A673 (cell line): ENCODE measurements at regions not wholly inside any gene's neighbourhood (a gene's known extent, or its start where the extent isn't known, plus 50 kb on each side); places are given as distances from the start of the nearest gene placed in this dataset.

ENCODE experiments used
- BruUV-seq: library from RNA; stranded (reverse); fragments of 400-500 nt; replicated peaks from 2 replicates; lab custom pipeline; 2021; lab: Mats Ljungman, UMichigan
- CTCF ChIA-PET: fragments of 300-600 bp; sonication (Branson Sonifier 250); formaldehyde crosslinking; loops from one replicate; lab custom pipeline; 2022; ENCODE audit warnings: antibody characterized with exemption; lab: Charles Lee
- POLR2A ChIA-PET: fragments of 300-600 bp; sonication (Branson Sonifier 250); formaldehyde crosslinking; loops from one replicate; lab custom pipeline; 2022; ENCODE audit warnings: antibody characterized with exemption; ENCODE audit not compliant: low non-redundant PET; lab: Charles Lee
- DNase-seq: peaks from one replicate; pipeline ENCODE4 v3.0.0-alpha.2; 2015; ENCODE audit warnings: low spot score
- H3K27ac ChIP-seq: fragments of 200-600 bp; sonication (generic); 2 replicates; pipeline ENCODE4 v1.5.1; 2016; ENCODE audit warnings: mixed run types, low read depth, mild to moderate bottlenecking, mixed read lengths, antibody characterized with exemption, low read length; ENCODE audit not compliant: poor library complexity, severe bottlenecking
- H3K27me3 ChIP-seq: fragments of 200-600 bp; sonication (generic); replicated peaks from 2 replicates; pipeline ENCODE4 v1.6.1; 2017; ENCODE audit warnings: mixed run types, low read depth, mild to moderate bottlenecking, mixed read lengths, antibody characterized with exemption, low read length; ENCODE audit not compliant: insufficient read depth, poor library complexity
- H3K36me3 ChIP-seq: fragments of 200-600 bp; sonication (generic); 2 replicates; pipeline ENCODE4 v1.6.1; 2016; ENCODE audit warnings: mixed run types, mild to moderate bottlenecking, mixed read lengths, antibody characterized with exemption, low read length; ENCODE audit not compliant: insufficient read depth, poor library complexity, severe bottlenecking
- H3K4me1 ChIP-seq: fragments of 200-600 bp; sonication (generic); 2 replicates; pipeline ENCODE4 v1.6.1; 2017; ENCODE audit warnings: mixed run types, mild to moderate bottlenecking, mixed read lengths, antibody characterized with exemption, low read length; ENCODE audit not compliant: insufficient read depth, poor library complexity, severe bottlenecking
- H3K4me3 ChIP-seq: fragments of 200-600 bp; sonication (generic); 2 replicates; pipeline ENCODE4 v1.5.1; 2016; ENCODE audit warnings: low read depth, mixed run types, mild to moderate bottlenecking, mixed read lengths, low read length; ENCODE audit not compliant: poor library complexity, severe bottlenecking
- H3K9me3 ChIP-seq: fragments of 200-600 bp; sonication (generic); 2 replicates; pipeline ENCODE4 v1.6.1; 2016; ENCODE audit warnings: mixed run types, low read depth, mild to moderate bottlenecking, mixed read lengths, antibody characterized with exemption, low read length; ENCODE audit not compliant: poor library complexity, severe bottlenecking
- EZH2 ChIP-seq: fragments of 200-600 bp; sonication (generic); IDR thresholded peaks from 2 replicates; pipeline ENCODE4 v1.6.1; 2017; ENCODE audit warnings: borderline replicate concordance, low read depth, mild to moderate bottlenecking, mixed read lengths, antibody characterized with exemption, low read length; ENCODE audit not compliant: poor library complexity, severe bottlenecking
- intact Hi-C: fragments of 100-400 bp; cut with micrococcal nuclease; formaldehyde crosslinking; loops from one replicate; pipeline ENCODE4 v1.10.0; 2022; ENCODE audit not compliant: unreplicated experiment
- TF ChIP-seq, protein P1 (sequence below): fragments of 300-800, 200-600 bp; sonication (generic); conservative IDR thresholded peaks from 2 replicates; pipeline ENCODE4 v1.5.1; 2017; ENCODE audit warnings: low read depth, mild to moderate bottlenecking, antibody characterized with exemption, low read length, moderate library complexity, mixed read lengths

DNA sequence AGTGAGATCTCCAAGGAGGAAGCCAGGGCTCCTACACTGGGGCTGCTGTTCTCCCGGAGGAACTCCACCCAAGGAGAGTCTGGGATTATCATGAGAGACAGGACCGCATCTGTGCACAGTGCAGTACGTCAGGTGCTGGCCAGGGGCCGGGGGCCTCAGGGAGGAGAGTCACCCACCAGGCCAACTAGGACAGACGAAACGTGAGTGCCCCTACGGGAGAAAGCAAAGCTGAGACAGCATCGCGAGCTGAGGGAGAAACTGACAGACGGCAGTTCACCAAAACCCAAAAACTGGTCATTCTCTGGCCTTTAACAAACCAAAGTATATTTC is 273.4 kb downstream of the BRD1 start:
- BruUV-seq: no TSS peak
- Histone ChIP-seq H3K27me3 (peaks cover 1% of the 10 kb centered on the region), H3K36me3 (no peaks in the 10 kb centered on the region), H3K27ac (no peak overlapping the region), H3K9me3 (no peaks in the 10 kb centered on the region), H3K4me3 (no peak overlapping the region), H3K4me1 (peaks cover 10% of the 10 kb centered on the region)
- ChIA-PET CTCF (no interaction called here), POLR2A (no interaction called here)
- TF ChIP-seq, protein P1, sequence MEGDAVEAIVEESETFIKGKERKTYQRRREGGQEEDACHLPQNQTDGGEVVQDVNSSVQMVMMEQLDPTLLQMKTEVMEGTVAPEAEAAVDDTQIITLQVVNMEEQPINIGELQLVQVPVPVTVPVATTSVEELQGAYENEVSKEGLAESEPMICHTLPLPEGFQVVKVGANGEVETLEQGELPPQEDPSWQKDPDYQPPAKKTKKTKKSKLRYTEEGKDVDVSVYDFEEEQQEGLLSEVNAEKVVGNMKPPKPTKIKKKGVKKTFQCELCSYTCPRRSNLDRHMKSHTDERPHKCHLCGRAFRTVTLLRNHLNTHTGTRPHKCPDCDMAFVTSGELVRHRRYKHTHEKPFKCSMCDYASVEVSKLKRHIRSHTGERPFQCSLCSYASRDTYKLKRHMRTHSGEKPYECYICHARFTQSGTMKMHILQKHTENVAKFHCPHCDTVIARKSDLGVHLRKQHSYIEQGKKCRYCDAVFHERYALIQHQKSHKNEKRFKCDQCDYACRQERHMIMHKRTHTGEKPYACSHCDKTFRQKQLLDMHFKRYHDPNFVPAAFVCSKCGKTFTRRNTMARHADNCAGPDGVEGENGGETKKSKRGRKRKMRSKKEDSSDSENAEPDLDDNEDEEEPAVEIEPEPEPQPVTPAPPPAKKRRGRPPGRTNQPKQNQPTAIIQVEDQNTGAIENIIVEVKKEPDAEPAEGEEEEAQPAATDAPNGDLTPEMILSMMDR: no peak
- DNase-seq: no peak
- intact Hi-C loops: no loop called here

DNA sequence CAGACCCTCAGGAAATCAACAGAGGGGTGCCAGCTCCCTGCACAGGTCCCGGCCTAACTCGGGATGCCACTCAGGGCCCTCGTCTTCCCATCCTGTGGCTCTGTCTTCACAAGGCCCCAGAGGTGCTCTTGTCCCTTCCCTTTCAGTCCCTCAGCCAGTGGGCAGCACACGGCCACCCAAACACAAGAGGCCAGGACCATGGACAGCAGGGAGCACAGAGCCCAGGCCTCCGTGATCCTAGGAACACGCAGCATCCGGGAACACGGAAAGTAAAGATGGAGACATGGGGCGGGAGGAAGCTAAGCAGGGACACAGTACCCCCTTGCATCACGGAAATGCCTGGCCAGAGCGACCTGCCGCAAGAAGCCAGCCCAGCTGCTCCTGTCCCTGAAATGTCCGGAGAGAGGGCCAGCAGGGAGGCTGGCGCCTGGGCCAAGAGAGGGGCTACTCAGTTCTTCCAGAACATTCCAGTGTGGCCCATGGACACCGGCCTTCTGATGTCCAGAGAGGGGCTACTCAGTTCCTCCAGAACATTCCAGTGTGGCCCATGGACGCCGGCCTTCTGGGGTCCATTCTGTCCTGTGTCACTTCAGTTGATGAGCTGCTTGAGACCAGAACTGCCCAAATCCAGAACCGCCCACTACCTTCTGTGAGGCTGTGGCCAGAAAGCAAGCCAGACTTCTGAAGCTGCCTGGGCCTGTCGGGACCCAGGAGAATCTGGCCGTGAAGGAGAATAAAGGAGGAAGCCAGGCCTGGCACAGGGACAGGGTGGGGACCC is 274.0 kb downstream of the BRD1 start:
- H3K27ac ChIP-seq: no peak overlapping the region
- no peak overlapping the region for H3K4me3 ChIP-seq
- BruUV-seq: no TSS peak
- POLR2A ChIA-PET: no interaction called here
- intact Hi-C loops: no loop called here
- peaks cover 10% of the 10 kb centered on the region for H3K4me1 ChIP-seq
- H3K9me3 ChIP-seq: no peaks in the 10 kb centered on the region
- TF ChIP-seq, protein P1: no peak
- TF ChIP-seq EZH2: no peak
- CTCF ChIA-PET: no interaction called here
- no peaks in the 10 kb centered on the region for H3K27me3 ChIP-seq
- DNase-seq: peak; percentile 12
- H3K36me3 ChIP-seq: no peaks in the 10 kb centered on the region

DNA sequence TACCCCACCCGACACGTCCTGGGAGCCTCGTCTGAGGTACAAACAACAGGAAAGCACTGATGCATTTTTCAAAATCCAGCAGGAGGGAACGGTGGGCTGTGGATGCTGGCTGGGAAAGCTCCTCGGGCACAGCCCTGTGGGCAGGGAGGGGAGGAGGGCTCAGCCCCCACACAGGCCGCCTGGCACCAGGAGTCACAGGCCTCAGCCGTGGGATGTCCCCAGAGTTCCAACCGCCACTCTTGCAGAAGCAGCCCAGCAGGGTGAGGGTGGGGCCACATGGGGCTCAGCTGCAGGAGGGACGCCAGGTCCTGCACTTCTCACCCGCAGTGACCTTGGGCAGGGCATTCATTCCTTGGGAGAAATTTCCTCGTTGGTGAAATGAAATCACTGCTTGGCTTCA is 274.6 kb downstream of the BRD1 start:
- DNase-seq: no peak
- intact Hi-C loops: no loop called here
- no TSS peak for BruUV-seq
- ChIA-PET CTCF (no interaction called here), POLR2A (no interaction called here)
- Histone ChIP-seq H3K36me3 (no peaks in the 10 kb centered on the region), H3K4me3 (no peak overlapping the region), H3K27me3 (no peaks in the 10 kb centered on the region), H3K4me1 (peaks cover 10% of the 10 kb centered on the region), H3K9me3 (no peaks in the 10 kb centered on the region), H3K27ac (no peak overlapping the region)
- no peak for TF ChIP-seq EZH2
- TF ChIP-seq, protein P1: no peak
